Endothelial cell of umbilical vein (primary cell): ENCODE measurements at regions not wholly inside any gene's neighbourhood (a gene's known extent, or its start where the extent isn't known, plus 50 kb on each side); places are given as distances from the start of the nearest gene placed in this dataset.

Source experiments
- CTCF ChIP-seq, 2 donors: IDR thresholded peaks; 1 replicate in 1 of 2; 2 replicates in 1 of 2; pipeline ENCODE4 v1.5.1; 2011; ENCODE audit warnings: low read length in 2 of 2, mild to moderate bottlenecking in 2 of 2, moderate library complexity in 2 of 2, control low read depth in 1 of 2, inconsistent platforms in 1 of 2, low read depth in 1 of 2; ENCODE audit not compliant: insufficient read depth in 1 of 2; ENCODE audit errors: extremely low read depth in 1 of 2
- FOS ChIP-seq: IDR thresholded peaks from 2 replicates; pipeline ENCODE4 v1.6.1; 2011; ENCODE audit warnings: mild to moderate bottlenecking, low read length, moderate library complexity, borderline replicate concordance; ENCODE audit not compliant: insufficient read depth
- POLR2A ChIP-seq: IDR thresholded peaks from 2 replicates; pipeline ENCODE4 v1.6.1; 2012; ENCODE audit warnings: low read depth, mild to moderate bottlenecking, control low read depth, low read length

GRCh38 chr12:92253301-92253700 lies 107.7 kb upstream of the BTG1 start:
- TF ChIP-seq POLR2A: no peak
- no peak for TF ChIP-seq CTCF (IDR thresholded peaks at IDR 0.05; ENCODE audit: extremely low read depth in 1 of 2, insufficient read depth in 1 of 2, low read depth in 1 of 2, low read length in 2 of 2)
- no peak for TF ChIP-seq FOS
